PC-9 (cell line): ENCODE measurements at regions not wholly inside any gene's neighbourhood (a gene's known extent, or its start where the extent isn't known, plus 50 kb on each side); places are given as distances from the start of the nearest gene placed in this dataset.

Source experiments
- BruUV-seq: library from RNA; stranded (reverse); fragments of 400-500 nt; replicated peaks from 2 replicates; lab custom pipeline; 2021; lab: Mats Ljungman, UMichigan
- CTCF ChIA-PET: fragments of 300-600 bp; sonication (Branson Sonifier 250); formaldehyde crosslinking; loops from one replicate; lab custom pipeline; 2022; ENCODE audit warnings: antibody characterized with exemption; lab: Charles Lee
- POLR2A ChIA-PET: fragments of 300-600 bp; sonication (Branson Sonifier 250); formaldehyde crosslinking; loops from one replicate; lab custom pipeline; 2022; ENCODE audit warnings: antibody characterized with exemption; ENCODE audit not compliant: unreplicated experiment; lab: Charles Lee
- DNase-seq, 2 experiments: peaks; one replicate each; pipeline versions ENCODE4 v3.0.0 to v3.0.0-alpha.2; 2015 to 2022; ENCODE audit warnings: mixed read lengths in 1 of 2
- H2AFZ ChIP-seq: fragments of 200-600 bp; sonication (generic); 2 replicates; pipeline ENCODE4 v1.8.1; 2017; ENCODE audit warnings: antibody characterized with exemption
- H3F3A ChIP-seq: fragments of 200-600 bp; sonication (generic); 2 replicates; pipeline ENCODE4 v1.8.1; 2017; ENCODE audit warnings: antibody characterized with exemption, mild to moderate bottlenecking, low read depth; ENCODE audit not compliant: insufficient read depth
- H3K27ac ChIP-seq: fragments of 200-600 bp; sonication (generic); 2 replicates; pipeline ENCODE4 v1.6.1; 2016; ENCODE audit warnings: mixed run types
- H3K27me3 ChIP-seq: fragments of 200-600 bp; sonication (generic); 2 replicates; pipeline ENCODE4 v1.6.1; 2016; ENCODE audit warnings: low read depth, mixed run types; ENCODE audit not compliant: insufficient read depth
- H3K36me3 ChIP-seq: fragments of 200-600 bp; sonication (generic); 2 replicates; pipeline ENCODE4 v1.6.1; 2016; ENCODE audit warnings: low read depth, mixed run types
- H3K4me1 ChIP-seq: fragments of 200-600 bp; sonication (generic); replicated peaks from 2 replicates; pipeline ENCODE4 v1.6.1; 2016; ENCODE audit warnings: mixed run types; ENCODE audit not compliant: insufficient read depth
- H3K4me2 ChIP-seq: fragments of 200-600 bp; sonication (generic); 2 replicates; pipeline ENCODE4 v1.6.1; 2017; ENCODE audit warnings: mixed run types
- H3K4me3 ChIP-seq: fragments of 200-600 bp; sonication (generic); 2 replicates; pipeline ENCODE4 v1.6.1; 2016; ENCODE audit warnings: mixed run types
- H3K79me2 ChIP-seq: fragments of 200-600 bp; sonication (generic); 2 replicates; pipeline ENCODE4 v1.6.1; 2017; ENCODE audit warnings: low read depth, mixed run types
- H3K9me2 ChIP-seq: fragments of 200-600 bp; sonication (generic); 2 replicates; pipeline ENCODE4 v1.8.1; 2017; ENCODE audit warnings: mild to moderate bottlenecking; ENCODE audit not compliant: insufficient read depth
- H3K9me3 ChIP-seq: fragments of 200-600 bp; sonication (generic); 2 replicates; pipeline ENCODE4 v1.8.1; 2016; ENCODE audit warnings: low read depth; ENCODE audit not compliant: insufficient read depth
- H4K20me1 ChIP-seq: fragments of 200-600 bp; sonication (generic); 2 replicates; pipeline ENCODE4 v1.8.1; 2017; ENCODE audit not compliant: insufficient read depth
- CTCF ChIP-seq: fragments of 200-600 bp; sonication (generic); conservative IDR thresholded peaks from 2 replicates; pipeline ENCODE4 v1.6.1; 2017; ENCODE audit warnings: mixed run types, antibody characterized with exemption, mild to moderate bottlenecking, moderate library complexity
- EZH2 ChIP-seq: fragments of 200-600 bp; sonication (generic); IDR thresholded peaks from 2 replicates; pipeline ENCODE4 v1.8.0; 2017; ENCODE audit warnings: antibody characterized with exemption, low read depth
- intact Hi-C: fragments of 100-400 bp; cut with micrococcal nuclease; formaldehyde crosslinking; loops from one replicate; pipeline ENCODE4 v1.10.0; 2022; ENCODE audit not compliant: unreplicated experiment

- Histone ChIP-seq H4K20me1 (no peaks in the 10 kb centered on the region), H3K36me3 (no peaks in the 10 kb centered on the region), H3K4me1 (no peaks in the 10 kb centered on the region), H3K27ac (no peak overlapping the region), H3K9me2 (no peaks in the 10 kb centered on the region; the same call in 1 of the 2 replicates), H3K79me2 (no peaks in the 10 kb centered on the region), H3K4me3 (no peak overlapping the region), H3K9me3 (no peaks in the 10 kb centered on the region), H2AFZ (peak overlapping the region; percentile 54; the same call in 1 of the 2 replicates), H3K4me2 (no peak overlapping the region), H3K27me3 (0 out of 2 replicates have a peak, but pooled peaks cover 6% of the 10 kb centered on the region), H3F3A (no peaks in the 10 kb centered on the region)
- DNase-seq, result no peak
- intact Hi-C loops, result no loop called here
- TF ChIP-seq EZH2 (no peak), CTCF (no peak)
- ChIA-PET CTCF (no interaction called here), POLR2A (no interaction called here)
- BruUV-seq, result no TSS peak
These were observed 143.6 kb upstream of the ANO5 start for GRCh38 chr11:22049276-22049675.

GRCh38 chr11:22065472-22065871, 127.4 kb upstream of the ANO5 start:
- Histone ChIP-seq H3K4me3 (no peak overlapping the region), H3K27ac (no peak overlapping the region), H3K4me2 (no peak overlapping the region), H3K79me2 (no peaks in the 10 kb centered on the region), H3K9me3 (no peaks in the 10 kb centered on the region), H2AFZ (no peak overlapping the region), H3K27me3 (no peaks in the 10 kb centered on the region), H3K36me3 (no peaks in the 10 kb centered on the region), H3F3A (no peaks in the 10 kb centered on the region), H3K4me1 (no peaks in the 10 kb centered on the region), H4K20me1 (no peaks in the 10 kb centered on the region), H3K9me2 (no peaks in the 10 kb centered on the region)
- ChIA-PET CTCF (no interaction called here), POLR2A (no interaction called here)
- intact Hi-C loops, result no loop called here
- TF ChIP-seq EZH2, result no peak
- no peak for TF ChIP-seq CTCF
- no peak for DNase-seq
- no TSS peak for BruUV-seq

GRCh38 chr11:22069844-22070243, 123.0 kb upstream of the ANO5 start:
- Histone ChIP-seq H2AFZ (no peak overlapping the region), H3K27me3 (no peaks in the 10 kb centered on the region), H3K4me3 (no peak overlapping the region), H3K27ac (no peak overlapping the region), H3K4me2 (no peak overlapping the region), H3K36me3 (no peaks in the 10 kb centered on the region), H3K9me3 (no peaks in the 10 kb centered on the region), H4K20me1 (no peaks in the 10 kb centered on the region), H3F3A (no peaks in the 10 kb centered on the region), H3K4me1 (no peaks in the 10 kb centered on the region), H3K79me2 (no peaks in the 10 kb centered on the region), H3K9me2 (no peaks in the 10 kb centered on the region)
- TF ChIP-seq EZH2 (no peak), CTCF (no peak)
- DNase-seq, result no peak
- POLR2A ChIA-PET, result no interaction called here
- BruUV-seq, result no TSS peak
- intact Hi-C loops, result no loop called here
- CTCF ChIA-PET, result no interaction called here
